ENCODE measurements at regions not wholly inside any gene's neighbourhood (a gene's known extent, or its start where the extent isn't known, plus 50 kb on each side); places are given as distances from the start of the nearest gene placed in this dataset.

DNA sequence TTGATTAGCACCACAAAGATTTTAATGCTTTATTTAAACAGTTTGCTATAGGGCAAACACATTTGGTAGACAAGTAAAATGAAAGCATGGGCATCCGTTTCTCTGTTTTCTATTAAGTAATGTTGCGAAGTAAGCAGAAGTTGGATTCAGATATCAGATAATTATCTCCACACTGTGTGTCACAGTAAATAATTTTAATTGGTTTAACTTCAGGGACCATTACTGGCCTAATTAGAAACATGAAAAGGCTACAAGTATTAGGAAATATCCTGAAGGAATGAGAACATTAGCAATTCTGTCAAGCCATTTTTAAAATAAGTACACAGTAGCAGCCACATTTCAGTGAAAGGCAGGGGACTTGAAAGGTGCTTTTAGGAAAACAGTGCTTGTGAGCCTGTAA lies 975.4 kb downstream of the NR2F1-AS1 start:
- peak; percentile 14 for DNase-seq (ENCODE audit: extremely low read depth, low read depth)
- TF ChIP-seq, protein P1, sequence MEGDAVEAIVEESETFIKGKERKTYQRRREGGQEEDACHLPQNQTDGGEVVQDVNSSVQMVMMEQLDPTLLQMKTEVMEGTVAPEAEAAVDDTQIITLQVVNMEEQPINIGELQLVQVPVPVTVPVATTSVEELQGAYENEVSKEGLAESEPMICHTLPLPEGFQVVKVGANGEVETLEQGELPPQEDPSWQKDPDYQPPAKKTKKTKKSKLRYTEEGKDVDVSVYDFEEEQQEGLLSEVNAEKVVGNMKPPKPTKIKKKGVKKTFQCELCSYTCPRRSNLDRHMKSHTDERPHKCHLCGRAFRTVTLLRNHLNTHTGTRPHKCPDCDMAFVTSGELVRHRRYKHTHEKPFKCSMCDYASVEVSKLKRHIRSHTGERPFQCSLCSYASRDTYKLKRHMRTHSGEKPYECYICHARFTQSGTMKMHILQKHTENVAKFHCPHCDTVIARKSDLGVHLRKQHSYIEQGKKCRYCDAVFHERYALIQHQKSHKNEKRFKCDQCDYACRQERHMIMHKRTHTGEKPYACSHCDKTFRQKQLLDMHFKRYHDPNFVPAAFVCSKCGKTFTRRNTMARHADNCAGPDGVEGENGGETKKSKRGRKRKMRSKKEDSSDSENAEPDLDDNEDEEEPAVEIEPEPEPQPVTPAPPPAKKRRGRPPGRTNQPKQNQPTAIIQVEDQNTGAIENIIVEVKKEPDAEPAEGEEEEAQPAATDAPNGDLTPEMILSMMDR (IDR thresholded peaks at IDR 0.05; ENCODE audit: low read depth, low read length), result no peak

DNA sequence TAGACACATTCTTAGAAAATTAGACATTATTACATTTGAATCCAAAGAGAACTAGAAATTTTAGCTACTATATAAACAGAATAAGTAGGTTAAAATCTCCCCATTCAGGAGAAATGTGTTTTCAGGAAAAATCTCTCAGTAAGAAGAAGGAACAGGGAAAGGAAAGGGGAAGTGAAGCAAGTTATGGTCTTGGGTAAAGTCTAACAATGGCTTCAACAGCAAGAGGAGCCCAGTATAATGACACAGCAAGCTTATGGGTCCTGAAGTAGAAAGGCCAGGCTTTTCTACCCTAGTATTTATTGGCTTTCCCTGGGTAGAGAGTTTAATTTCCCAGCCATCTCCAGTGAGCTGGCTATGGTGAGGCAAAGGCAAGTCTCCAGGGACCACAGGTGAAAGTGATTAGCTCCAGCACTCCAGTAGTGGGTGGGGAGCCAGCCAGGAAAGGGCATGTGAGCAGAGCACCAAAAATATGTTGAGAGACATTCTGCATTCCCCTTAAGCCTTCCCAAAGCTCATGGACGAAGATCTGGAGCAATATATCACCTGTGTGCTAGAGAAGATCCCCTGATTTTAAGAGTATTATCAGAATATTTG lies 981.7 kb downstream of the NR2F1-AS1 start:
- TF ChIP-seq, protein P1 (IDR thresholded peaks at IDR 0.05; ENCODE audit: low read depth, low read length), result no peak
- DNase-seq (ENCODE audit: extremely low read depth, low read depth), result no peak

DNA sequence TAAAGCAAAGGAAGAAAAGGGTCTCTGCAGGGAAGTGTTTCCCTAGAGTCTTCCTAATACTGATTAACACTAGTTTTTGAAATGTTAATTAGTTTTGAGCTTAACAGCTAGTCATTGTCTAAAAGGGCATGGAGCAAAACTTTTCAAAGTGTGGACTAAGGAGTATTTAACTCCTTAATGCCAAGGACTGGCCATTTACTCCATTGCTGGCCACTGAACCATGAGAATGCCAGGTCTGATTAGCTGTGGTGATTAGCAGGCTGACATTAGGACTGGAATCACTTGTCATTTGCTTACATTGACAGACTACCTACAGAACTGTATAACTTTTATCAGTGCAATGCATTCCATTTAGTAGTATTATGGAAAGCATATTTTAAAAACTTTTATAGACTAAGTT lies 987.0 kb downstream of the NR2F1-AS1 start:
- no peak for DNase-seq (ENCODE audit: extremely low read depth, low read depth)
- TF ChIP-seq, protein P1 (IDR thresholded peaks at IDR 0.05; ENCODE audit: low read depth, low read length), result no peak

DNA sequence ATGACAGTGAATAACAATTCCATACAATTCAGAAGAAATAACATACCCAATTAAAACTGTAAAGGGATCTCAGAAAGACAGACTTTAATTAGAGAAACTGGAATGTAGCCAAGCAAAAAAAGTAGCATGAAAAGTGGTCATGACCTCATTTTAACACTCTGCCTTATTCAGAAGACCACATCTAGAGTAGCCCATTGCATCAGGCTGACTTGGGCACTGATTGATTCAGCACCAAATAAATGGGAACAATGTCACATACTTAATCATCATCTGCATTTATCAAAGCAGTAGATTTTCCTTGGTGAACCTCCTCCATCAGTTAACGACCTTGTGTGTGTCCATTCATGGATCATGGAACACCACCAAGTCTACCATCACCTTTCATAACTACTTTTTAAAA lies 992.1 kb downstream of the NR2F1-AS1 start:
- DNase-seq (ENCODE audit: extremely low read depth, low read depth), result no peak
- TF ChIP-seq, protein P1 (IDR thresholded peaks at IDR 0.05; ENCODE audit: low read depth, low read length), result no peak

DNA sequence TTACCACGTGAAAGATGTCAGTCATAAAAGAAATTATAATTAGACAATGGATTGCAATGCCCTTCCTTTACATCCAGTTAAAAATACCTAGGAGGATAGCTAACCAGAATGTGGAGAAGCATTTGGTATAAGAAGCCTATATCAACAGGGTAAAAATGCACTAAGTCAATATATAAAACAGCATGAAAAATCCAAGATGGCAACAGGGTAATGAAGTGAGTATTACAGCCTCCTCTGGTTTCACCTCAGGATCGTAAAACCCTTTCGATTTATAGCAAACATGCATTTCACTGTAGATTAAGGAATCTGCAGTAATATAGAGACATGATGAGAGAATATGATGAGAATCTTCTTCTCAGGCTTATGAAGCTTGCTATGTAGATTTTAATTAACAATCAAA lies 999.3 kb downstream of the NR2F1-AS1 start:
- TF ChIP-seq, protein P1 (IDR thresholded peaks at IDR 0.05; ENCODE audit: low read depth, low read length), result no peak
- DNase-seq (ENCODE audit: extremely low read depth, low read depth), result no peak

DNA sequence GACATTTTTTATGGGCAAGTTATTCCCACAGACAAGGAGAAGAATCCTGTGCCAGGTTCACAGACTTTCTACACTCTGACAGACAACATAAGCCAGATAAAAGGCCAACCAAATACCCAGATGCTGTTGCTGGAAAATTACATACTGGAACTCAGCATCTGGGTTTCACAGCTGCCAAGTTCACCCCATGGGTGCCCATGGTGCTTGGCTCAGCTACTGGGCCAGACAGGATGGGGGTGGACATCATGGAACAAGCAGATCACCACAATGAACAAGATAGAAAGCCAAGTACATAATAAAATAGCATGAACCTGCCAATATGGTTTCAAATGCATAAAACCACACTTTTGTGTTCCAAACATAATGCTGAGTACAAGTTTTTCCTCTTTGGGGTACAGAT lies 999.8 kb downstream of the NR2F1-AS1 start:
- no peak for DNase-seq (ENCODE audit: extremely low read depth, low read depth)
- TF ChIP-seq, protein P1 (IDR thresholded peaks at IDR 0.05; ENCODE audit: low read depth, low read length), result no peak

DNA sequence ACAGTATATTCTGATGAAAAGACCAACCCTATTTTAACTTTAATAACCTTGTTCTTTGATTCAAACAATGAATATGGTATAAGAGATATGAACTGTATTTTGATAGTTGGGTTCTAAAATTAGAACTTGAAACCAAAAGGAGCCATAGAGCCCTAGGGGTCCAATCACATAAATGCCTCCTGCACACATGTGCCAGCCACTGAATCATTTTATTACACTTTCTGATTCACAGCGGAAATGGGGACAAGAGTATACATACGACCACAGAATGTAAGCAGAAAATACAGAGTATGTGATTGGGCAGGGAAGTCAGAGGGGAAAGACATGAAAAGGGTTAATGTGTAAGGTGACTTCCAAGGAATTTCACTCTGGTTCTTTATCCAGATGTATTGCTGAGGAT lies 1000.2 kb downstream of the NR2F1-AS1 start:
- TF ChIP-seq, protein P1 (IDR thresholded peaks at IDR 0.05; ENCODE audit: low read depth, low read length), result no peak
- DNase-seq (ENCODE audit: extremely low read depth, low read depth), result no peak
